H1 (cell line): ENCODE measurements at regions not wholly inside any gene's neighbourhood (a gene's known extent, or its start where the extent isn't known, plus 50 kb on each side); places are given as distances from the start of the nearest gene placed in this dataset.

ENCODE experiments used
- CTCF ChIP-seq, 3 experiments: IDR thresholded peaks; 1 replicate in 2 of 3; 2 replicates in 1 of 3; pipeline versions ENCODE4 v1.5.1 to v1.6.1; 2011; ENCODE audit warnings: low read length in 3 of 3, mild to moderate bottlenecking in 3 of 3, inconsistent platforms in 2 of 3, low read depth in 1 of 3, moderate library complexity in 1 of 3; ENCODE audit not compliant: insufficient read depth in 1 of 3; ENCODE audit errors: control extremely low read depth in 1 of 3
- EP300 ChIP-seq, 2 experiments: IDR thresholded peaks; 1 replicate in 1 of 2; 2 replicates in 1 of 2; pipeline ENCODE4 v1.6.1; 2011 to 2012; ENCODE audit warnings: low read depth in 2 of 2, low read length in 2 of 2, mild to moderate bottlenecking in 2 of 2, borderline replicate concordance in 1 of 2, inconsistent platforms in 1 of 2, moderate library complexity in 1 of 2
- EZH2 ChIP-seq: fragments of 200-600 bp; sonication (generic); IDR thresholded peaks from 2 replicates; pipeline ENCODE4 v1.7.1; 2012; ENCODE audit warnings: low read depth, mild to moderate bottlenecking, moderate library complexity, low read length, inconsistent platforms; ENCODE audit not compliant: severe bottlenecking
- MAX ChIP-seq: IDR thresholded peaks from 2 replicates; pipeline ENCODE4 v1.6.1; 2012; ENCODE audit warnings: inconsistent platforms
- NRF1 ChIP-seq: IDR thresholded peaks from 2 replicates; pipeline ENCODE4 v1.6.1; 2011; ENCODE audit warnings: mild to moderate bottlenecking, low read depth, low read length, improper control_type of control experiment
- POLR2A ChIP-seq, 2 experiments: IDR thresholded peaks; 1 replicate in 1 of 2; 2 replicates in 1 of 2; pipeline ENCODE4 v1.6.1; 2011; ENCODE audit warnings: low read depth in 2 of 2, low read length in 2 of 2, mild to moderate bottlenecking in 2 of 2; ENCODE audit errors: control extremely low read depth in 1 of 2
- POLR2AphosphoS5 ChIP-seq: IDR thresholded peaks from 2 replicates; pipeline ENCODE4 v1.6.1; 2011; ENCODE audit warnings: low read depth, low read length
- SP2 ChIP-seq: IDR thresholded peaks from 2 replicates; pipeline ENCODE4 v1.6.1; 2012; ENCODE audit warnings: mild to moderate bottlenecking, low read length, inconsistent platforms
- TF ChIP-seq, protein P1 (sequence below): IDR thresholded peaks from 2 replicates; pipeline ENCODE4 v1.6.1; 2012; ENCODE audit warnings: low read length, inconsistent platforms

- TF ChIP-seq CTCF (IDR thresholded peaks at IDR 0.05; ENCODE audit: control extremely low read depth in 1 of 3, insufficient read depth in 1 of 3, low read depth in 1 of 3, low read length in 3 of 3): no peak
- TF ChIP-seq, protein P1, sequence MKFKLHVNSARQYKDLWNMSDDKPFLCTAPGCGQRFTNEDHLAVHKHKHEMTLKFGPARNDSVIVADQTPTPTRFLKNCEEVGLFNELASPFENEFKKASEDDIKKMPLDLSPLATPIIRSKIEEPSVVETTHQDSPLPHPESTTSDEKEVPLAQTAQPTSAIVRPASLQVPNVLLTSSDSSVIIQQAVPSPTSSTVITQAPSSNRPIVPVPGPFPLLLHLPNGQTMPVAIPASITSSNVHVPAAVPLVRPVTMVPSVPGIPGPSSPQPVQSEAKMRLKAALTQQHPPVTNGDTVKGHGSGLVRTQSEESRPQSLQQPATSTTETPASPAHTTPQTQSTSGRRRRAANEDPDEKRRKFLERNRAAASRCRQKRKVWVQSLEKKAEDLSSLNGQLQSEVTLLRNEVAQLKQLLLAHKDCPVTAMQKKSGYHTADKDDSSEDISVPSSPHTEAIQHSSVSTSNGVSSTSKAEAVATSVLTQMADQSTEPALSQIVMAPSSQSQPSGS: no peak
- TF ChIP-seq POLR2A (IDR thresholded peaks at IDR 0.05; ENCODE audit: control extremely low read depth in 1 of 2, low read depth in 2 of 2, low read length in 2 of 2): no peak
- TF ChIP-seq EZH2: no peak
- no peak for TF ChIP-seq POLR2AphosphoS5
- TF ChIP-seq EP300 (IDR thresholded peaks at IDR 0.05; ENCODE audit: borderline replicate concordance in 1 of 2, low read depth in 2 of 2, low read length in 2 of 2): no peak
- TF ChIP-seq NRF1: no peak
- no peak for TF ChIP-seq SP2
- no peak for TF ChIP-seq MAX
These were observed 408.8 kb upstream of the DAB1 start for GRCh38 chr1:57832612-57833011.
